Transverse colon (tissue), 4 donors: ENCODE measurements at regions not wholly inside any gene's neighbourhood (a gene's known extent, or its start where the extent isn't known, plus 50 kb on each side); places are given as distances from the start of the nearest gene placed in this dataset.

ENCODE experiments used
- DNase-seq: peaks from one replicate; pipeline ENCODE4 v3.0.0-alpha.2; 2019
- H3K27ac ChIP-seq, 4 donors: fragments of 200-600 bp; sonication (generic); 2 replicates each; pipeline ENCODE4 v1.5.1; 2016 to 2018; ENCODE audit warnings: inconsistent platforms in 4 of 4
- H3K27me3 ChIP-seq: fragments of 200-600 bp; sonication (generic); 2 replicates; pipeline ENCODE4 v1.5.1; 2017; ENCODE audit warnings: inconsistent platforms
- H3K36me3 ChIP-seq, 4 donors: fragments of 200-600 bp; sonication (generic); 2 replicates each; pipeline ENCODE4 v1.5.1; 2017 to 2019; ENCODE audit warnings: inconsistent platforms in 4 of 4
- H3K4me1 ChIP-seq, 4 donors: fragments of 200-600 bp; sonication (generic); 2 replicates each; pipeline ENCODE4 v1.5.1; 2017 to 2020; ENCODE audit warnings: inconsistent platforms in 4 of 4
- H3K4me3 ChIP-seq, 4 donors: fragments of 200-600 bp; sonication (generic); 1 replicate in 1 of 4; 2 replicates in 3 of 4; pipeline versions ENCODE4 v1.5.1 to v1.6.1; 2017 to 2019; ENCODE audit warnings: inconsistent platforms in 4 of 4
- H3K9me3 ChIP-seq, 2 donors: fragments of 200-600 bp; sonication (generic); 2 replicates each; pipeline ENCODE4 v1.5.1; 2017 to 2019; ENCODE audit warnings: inconsistent platforms in 2 of 2
- CTCF ChIP-seq, 5 experiments: fragments of 200-600 bp in 3 of 5; fragments of 450-650 bp in 2 of 5; sonication (generic) in 3 of 5; IDR thresholded peaks; 1 replicate in 2 of 5; 2 replicates in 3 of 5; pipeline ENCODE4 v1.5.1; 2016 to 2017; ENCODE audit warnings: antibody characterized with exemption in 5 of 5, inconsistent platforms in 3 of 5, mild to moderate bottlenecking in 2 of 5, moderate library complexity in 1 of 5
- EP300 ChIP-seq: sonication (generic); formaldehyde crosslinking; IDR thresholded peaks from one replicate; pipeline ENCODE4 v1.6.1; 2017; ENCODE audit warnings: antibody characterized with exemption, low read depth
- POLR2A ChIP-seq: fragments of 450-650 bp; IDR thresholded peaks from one replicate; pipeline ENCODE4 v1.6.1; 2016; ENCODE audit warnings: antibody characterized with exemption, mild to moderate bottlenecking, moderate library complexity
- POLR2AphosphoS5 ChIP-seq, 3 donors: sonication (generic); formaldehyde crosslinking; IDR thresholded peaks; one replicate each; pipeline ENCODE4 v1.6.1; 2016; ENCODE audit warnings: antibody characterized with exemption in 3 of 3
- WGBS, 2 donors: methylation state at CpG; one replicate each; pipeline ENCODE4 v1.1.5; 2018; ENCODE audit warnings: low coverage in 1 of 2; 5-methylcytosine and 5-hydroxymethylcytosine counted together
- in situ Hi-C, 4 donors: fragments of 200-750 bp; cut with MboI; loops; one replicate each; pipeline versions ENCODE4 v1.15.0 to v1.15.1; 2017; ENCODE audit warnings: low sequenced_read_pairs in 3 of 4, low pct_ligation_motif_present in 1 of 4, low pct_unique_long_range_greater_than_20kb in 1 of 4
- intact Hi-C: fragments of 100-400 bp; cut with DNase I; formaldehyde crosslinking; loops from one replicate; pipeline ENCODE4 v1.15.1; 2023; ENCODE audit warnings: low total_unique reads

GRCh38 chr17:17411692-17412091 lies 65.1 kb upstream of the MED9 start:
- Histone ChIP-seq H3K4me1 (peaks cover 0 to 4% (median under 1%) of the 10 kb centered on the region in 4 donors), H3K36me3 (no peaks in the 10 kb centered on the region), H3K9me3 (no peaks in the 10 kb centered on the region), H3K27me3 (no peaks in the 10 kb centered on the region), H3K27ac (no peak overlapping the region), H3K4me3 (no peak overlapping the region)
- in situ Hi-C loops (no loop called here), intact Hi-C loops (no loop called here)
- DNase-seq = no peak
- TF ChIP-seq EP300 (no peak), CTCF (IDR thresholded peaks at IDR 0.05) (no peak), POLR2A (no peak), POLR2AphosphoS5 (IDR thresholded peaks at IDR 0.05) (no peak)

- no peaks in the 10 kb centered on the region for H3K36me3 ChIP-seq
- H3K9me3 ChIP-seq = no peaks in the 10 kb centered on the region
- in situ Hi-C loops (no loop called here), intact Hi-C loops (no loop called here)
- H3K27me3 ChIP-seq = no peaks in the 10 kb centered on the region
- H3K4me1 ChIP-seq = peaks cover 0 to 8% (median 2%) of the 10 kb centered on the region in 4 donors
- TF ChIP-seq POLR2AphosphoS5 (IDR thresholded peaks at IDR 0.05) = no peak
- no peak for DNase-seq
- H3K4me3 ChIP-seq = no peak overlapping the region
- H3K27ac ChIP-seq = no peak overlapping the region
- WGBS, 2 donors = 33 to 50% methylated on average over 2 to 4 of the region's 4 CpGs
Observed at GRCh38 chr17:17412326-17412725, 64.5 kb upstream of the MED9 start.

GRCh38 chr17:17413215-17413792 lies 63.5 kb upstream of the MED9 start:
- DNase-seq = no peak

GRCh38 chr17:17413821-17414220 lies 63.0 kb upstream of the MED9 start:
- Histone ChIP-seq H3K4me1 (peaks cover 0 to 12% (median 4%) of the 10 kb centered on the region in 4 donors), H3K4me3 (no peak overlapping the region), H3K9me3 (no peaks in the 10 kb centered on the region), H3K36me3 (no peaks in the 10 kb centered on the region), H3K27me3 (no peaks in the 10 kb centered on the region), H3K27ac (no peak overlapping the region)
- WGBS, 2 donors = 41 to 68% methylated on average over 2 to 7 of the region's 7 CpGs
- no peak for DNase-seq
- TF ChIP-seq POLR2A (no peak), POLR2AphosphoS5 (IDR thresholded peaks at IDR 0.05) (no peak), EP300 (no peak), CTCF (IDR thresholded peaks at IDR 0.05) (no peak)
- in situ Hi-C loops = no loop called here
- intact Hi-C loops = no loop called here

More at GRCh38 chr17:17413215-17413792, 63.5 kb upstream of the MED9 start:
- H3K4me1 ChIP-seq = peaks cover 0 to 12% (median 2%) of the 10 kb centered on the region in 4 donors
- no peaks in the 10 kb centered on the region for H3K27me3 ChIP-seq
- TF ChIP-seq POLR2AphosphoS5 (IDR thresholded peaks at IDR 0.05) = no peak
- TF ChIP-seq EP300 = no peak
- intact Hi-C loops = no loop called here
- in situ Hi-C loops = no loop called here
- no peaks in the 10 kb centered on the region for H3K36me3 ChIP-seq
- WGBS, 2 donors = 58 to 69% methylated on average over 3 to 6 of the region's 6 CpGs
- H3K9me3 ChIP-seq = no peaks in the 10 kb centered on the region
- no peak overlapping the region for H3K27ac ChIP-seq
- H3K4me3 ChIP-seq = no peak overlapping the region

GRCh38 chr17:17414341-17414805 lies 62.4 kb upstream of the MED9 start:
- in situ Hi-C loops = no loop called here
- H3K9me3 ChIP-seq = no peaks in the 10 kb centered on the region
- intact Hi-C loops = no loop called here
- no peak for DNase-seq
- H3K4me3 ChIP-seq = no peak overlapping the region
- no peak for TF ChIP-seq POLR2A
- TF ChIP-seq CTCF (IDR thresholded peaks at IDR 0.05) = no peak
- no peak for TF ChIP-seq POLR2AphosphoS5 (IDR thresholded peaks at IDR 0.05)
- TF ChIP-seq EP300 = no peak
- H3K27me3 ChIP-seq = no peaks in the 10 kb centered on the region
- no peaks in the 10 kb centered on the region for H3K36me3 ChIP-seq
- H3K27ac ChIP-seq = no peak overlapping the region
- WGBS, 2 donors = 50 to 55% methylated on average over 2 to 13 of the region's 13 CpGs
- peaks cover 0 to 15% (median 5%) of the 10 kb centered on the region in 4 donors for H3K4me1 ChIP-seq
